ENCODE measurements at regions not wholly inside any gene's neighbourhood (a gene's known extent, or its start where the extent isn't known, plus 50 kb on each side); places are given as distances from the start of the nearest gene placed in this dataset.
A peak's percentile ranks its signal among the peaks of the same experiment; 100 is the strongest.

- H3K36me3 ChIP-seq (replicated peaks in 1 of 2; ENCODE audit: control insufficient read depth in 1 of 2, insufficient read depth in 2 of 2, low read length in 2 of 2), result no peaks in the 10 kb centered on the region
- BruUV-seq (replicated peaks), result no TSS peak
- DNase-seq (ENCODE audit: low spot score) (no peak), ATAC-seq (peak; percentile 33), FAIRE-seq (no peak)
- TF ChIP-seq RARA (CRISPR knock-in tag; IDR thresholded peaks at IDR 0.05), result no peak
- no peak for TF ChIP-seq XRCC5 (optimal IDR thresholded peaks at IDR 0.05; ENCODE audit: low read length)
- TF ChIP-seq ZNF709 (CRISPR knock-in tag; IDR thresholded peaks at IDR 0.05), result no peak
- no peak for TF ChIP-seq ZFP36L1 (CRISPR knock-in tag; IDR thresholded peaks at IDR 0.05)
- TF ChIP-seq ZZZ3 (CRISPR knock-in tag; IDR thresholded peaks at IDR 0.05; ENCODE audit: borderline replicate concordance), result no peak
- TF ChIP-seq ZFX (CRISPR knock-in tag; IDR thresholded peaks at IDR 0.05; ENCODE audit: low read depth), result no peak
- TF ChIP-seq TCF7 (IDR thresholded peaks at IDR 0.05; ENCODE audit: low read depth), result no peak
- no peak for TF ChIP-seq ZNF335 (CRISPR knock-in tag; IDR thresholded peaks at IDR 0.05)
- no peak for TF ChIP-seq ZBTB40 (IDR thresholded peaks at IDR 0.05)
- no peak for TF ChIP-seq ZBTB40 (CRISPR knock-in tag; IDR thresholded peaks at IDR 0.05)
- TF ChIP-seq REPIN1 (CRISPR knock-in tag; IDR thresholded peaks at IDR 0.05; ENCODE audit: borderline replicate concordance, low read depth), result no peak
- TF ChIP-seq MEF2D (CRISPR knock-in tag; IDR thresholded peaks at IDR 0.05), result no peak
- TF ChIP-seq ZNF251 (CRISPR knock-in tag; IDR thresholded peaks at IDR 0.05), result no peak
- TF ChIP-seq ZMYM2 (CRISPR knock-in tag; IDR thresholded peaks at IDR 0.05), result no peak
- TF ChIP-seq SIN3A (IDR thresholded peaks at IDR 0.05; ENCODE audit: borderline replicate concordance, low read depth, low read length), result no peak
- TF ChIP-seq PRPF4 (IDR thresholded peaks at IDR 0.05; ENCODE audit: low read depth, low read length, poor library complexity, severe bottlenecking), result no peak
- H4K20me1 ChIP-seq (ENCODE audit: insufficient read depth, low read length), result no peaks in the 10 kb centered on the region
- no peaks in the 10 kb centered on the region for H3K4me1 ChIP-seq (ENCODE audit: insufficient read depth, low read length)
- ChIA-PET CTCF (ENCODE audit: low intra/inter-chr PET ratio, low total read pairs) (no interaction called here), POLR2A (no interaction called here)
- H3K9me3 ChIP-seq (ENCODE audit: low read length), result no peaks in the 10 kb centered on the region
- no peak overlapping the region for H3K9ac ChIP-seq (ENCODE audit: insufficient read depth, low read depth, low read length)
- no peaks in the 10 kb centered on the region for H3K79me2 ChIP-seq (ENCODE audit: insufficient read depth, low read length)
- intact Hi-C loops (cut with micrococcal nuclease; ENCODE audit: unreplicated experiment), result loop anchor here (5.0 kb wide), 1 partner anchor 482 kb away; no protein-coding TSS in a partner anchor
- H3K27ac ChIP-seq (ENCODE audit: extremely low read length, insufficient read depth, low read length), result no peak overlapping the region
- 15% methylated on average over 9 of the region's 9 CpGs for WGBS (ENCODE audit: low lambda C conversion rate)
- no peak overlapping the region for H3K4me2 ChIP-seq (ENCODE audit: low read depth, low read length)
- in situ Hi-C loops (cut with HindIII; ENCODE audit: extremely low pct_ligation_motif_present, low pct_unique_long_range_greater_than_20kb), result no loop called here
- no peak overlapping the region for H2AFZ ChIP-seq (ENCODE audit: low read length)
- H3K4me3 ChIP-seq (replicated peaks in 1 of 3; ENCODE audit: insufficient read depth in 1 of 3, low read depth in 2 of 3, low read length in 3 of 3), result no peak overlapping the region
- H3K27me3 ChIP-seq (ENCODE audit: control insufficient read depth in 1 of 2, insufficient read depth in 2 of 2, low read length in 2 of 2), result peaks cover 3 to 34% of the 10 kb centered on the region in 2 experiments; a peak in 3 of 5 replicates
These were observed 202.1 kb upstream of the HS6ST1 start for GRCh38 chr2:128520791-128521190.
